GM12872 (cell line): ENCODE measurements at regions not wholly inside any gene's neighbourhood (a gene's known extent, or its start where the extent isn't known, plus 50 kb on each side); places are given as distances from the start of the nearest gene placed in this dataset.

Experiments used
- CTCF ChIP-seq: IDR thresholded peaks from 3 replicates; pipeline ENCODE4 v1.5.1; 2011; ENCODE audit warnings: low read depth, mild to moderate bottlenecking, low read length, moderate library complexity; ENCODE audit not compliant: insufficient read depth

- no peak for TF ChIP-seq CTCF
These were observed 595.5 kb upstream of the CHRM3 start for GRCh38 chr1:238790882-238791281.

GRCh38 chr1:238789916-238790667, 596.3 kb upstream of the CHRM3 start:
- no peak for TF ChIP-seq CTCF

GRCh38 chr1:238787471-238787870, 598.9 kb upstream of the CHRM3 start:
- TF ChIP-seq CTCF = no peak

- no peak for TF ChIP-seq CTCF
These were observed 602.7 kb upstream of the CHRM3 start for GRCh38 chr1:238783633-238784032.

GRCh38 chr1:238779716-238780115, 606.7 kb upstream of the CHRM3 start:
- no peak for TF ChIP-seq CTCF

GRCh38 chr1:238778113-238778512, 608.3 kb upstream of the CHRM3 start:
- no peak for TF ChIP-seq CTCF

GRCh38 chr1:238777551-238777950, 608.8 kb upstream of the CHRM3 start:
- no peak for TF ChIP-seq CTCF
